SU-DHL-6 (cell line): ENCODE measurements at regions not wholly inside any gene's neighbourhood (a gene's known extent, or its start where the extent isn't known, plus 50 kb on each side); places are given as distances from the start of the nearest gene placed in this dataset.

Experiments
- H2AFZ ChIP-seq: fragments of 200-600 bp; sonication (generic); 2 replicates; pipeline ENCODE4 v1.6.1; 2014; ENCODE audit warnings: low read depth, mild to moderate bottlenecking, moderate library complexity, mixed read lengths, antibody characterized with exemption, low read length; ENCODE audit not compliant: severe bottlenecking
- H3F3A ChIP-seq: fragments of 200-600 bp; shearing (Covaris generic); 2 replicates; pipeline ENCODE4 v1.6.0; 2016; ENCODE audit warnings: antibody characterized with exemption, mild to moderate bottlenecking; ENCODE audit not compliant: insufficient read depth
- H3K27ac ChIP-seq: fragments of 200-600 bp; sonication (generic); 2 replicates; pipeline ENCODE4 v1.5.1; 2016; ENCODE audit warnings: low read depth, mild to moderate bottlenecking, low read length, moderate library complexity, mixed read lengths
- H3K27me3 ChIP-seq: fragments of 200-600 bp; sonication (generic), shearing (Covaris generic); 2 replicates; pipeline ENCODE4 v1.6.0; 2014; ENCODE audit warnings: mild to moderate bottlenecking, low read length
- H3K36me3 ChIP-seq: fragments of 200-600 bp; sonication (generic); 2 replicates; pipeline ENCODE4 v1.6.1; 2014; ENCODE audit warnings: mild to moderate bottlenecking, low read length, mixed read lengths
- H3K4me2 ChIP-seq: fragments of 300-600, 200-600 bp; shearing (Covaris generic), sonication (generic); 2 replicates; pipeline ENCODE4 v1.6.0; 2014; ENCODE audit warnings: low read length, low read depth, mild to moderate bottlenecking; ENCODE audit not compliant: poor library complexity, severe bottlenecking
- H3K4me3 ChIP-seq: fragments of 200-600 bp; sonication (generic); 2 replicates; pipeline ENCODE4 v1.5.1; 2014; ENCODE audit warnings: antibody characterized with exemption, low read length, mild to moderate bottlenecking, mixed read lengths; ENCODE audit not compliant: insufficient read depth, poor library complexity, severe bottlenecking
- H3K79me2 ChIP-seq: fragments of 200-600 bp; sonication (generic); 2 replicates; pipeline ENCODE4 v1.6.1; 2014; ENCODE audit warnings: mild to moderate bottlenecking, low read length, moderate library complexity; ENCODE audit not compliant: insufficient read depth
- H3K9ac ChIP-seq: fragments of 200-600 bp; sonication (generic); 2 replicates; pipeline ENCODE4 v1.7.0; 2014; ENCODE audit warnings: mild to moderate bottlenecking, low read length
- H3K9me2 ChIP-seq: fragments of 200-600 bp; sonication (generic); replicated peaks from 2 replicates; pipeline ENCODE4 v1.6.1; 2014; ENCODE audit warnings: low read length; ENCODE audit not compliant: insufficient read depth
- H3K9me3 ChIP-seq: fragments of 200-600 bp; sonication (generic); 2 replicates; pipeline ENCODE4 v1.6.1; 2014; ENCODE audit warnings: low read length, mixed read lengths; ENCODE audit not compliant: insufficient read depth
- H4K20me1 ChIP-seq: fragments of 200-600 bp; sonication (generic); 2 replicates; pipeline ENCODE4 v1.6.1; 2014; ENCODE audit warnings: low read depth, mild to moderate bottlenecking, antibody characterized with exemption, low read length, moderate library complexity, mixed read lengths
- CTCF ChIP-seq: fragments of 200-600 bp; sonication (generic); IDR thresholded peaks from one replicate; pipeline ENCODE4 v1.5.1; 2017; ENCODE audit warnings: antibody characterized with exemption, mild to moderate bottlenecking, low read length, moderate library complexity; ENCODE audit not compliant: insufficient read depth, poor library complexity, severe bottlenecking
- EZH2phosphoT487 ChIP-seq: fragments of 200-600 bp; sonication (generic), shearing (Covaris generic); conservative IDR thresholded peaks from 2 replicates; pipeline ENCODE4 v1.6.1; 2018; ENCODE audit warnings: mild to moderate bottlenecking, antibody characterized with exemption, low read length, moderate library complexity, mixed read lengths

GRCh38 chr2:215780907-215781685 lies 232.3 kb downstream of the MREG start:
- no peaks in the 10 kb centered on the region for H3K27me3 ChIP-seq
- H3K9me2 ChIP-seq = no peaks in the 10 kb centered on the region
- H3K9me3 ChIP-seq = no peaks in the 10 kb centered on the region
- H3K36me3 ChIP-seq = no peaks in the 10 kb centered on the region
- H3K27ac ChIP-seq = no peak overlapping the region
- H3K4me3 ChIP-seq = no peak overlapping the region
- no peaks in the 10 kb centered on the region for H3F3A ChIP-seq
- no peak for TF ChIP-seq EZH2phosphoT487
- no peak for TF ChIP-seq CTCF
- H3K4me2 ChIP-seq = no peak overlapping the region
- H4K20me1 ChIP-seq = no peaks in the 10 kb centered on the region
- H2AFZ ChIP-seq = no peak overlapping the region
- no peak overlapping the region for H3K9ac ChIP-seq
- H3K79me2 ChIP-seq = no peaks in the 10 kb centered on the region

- Histone ChIP-seq H3K4me2 (no peak overlapping the region), H3K4me3 (no peak overlapping the region), H3K27me3 (no peaks in the 10 kb centered on the region), H3F3A (no peaks in the 10 kb centered on the region), H2AFZ (no peak overlapping the region), H3K27ac (no peak overlapping the region), H3K36me3 (no peaks in the 10 kb centered on the region), H3K9ac (no peak overlapping the region), H4K20me1 (no peaks in the 10 kb centered on the region), H3K79me2 (no peaks in the 10 kb centered on the region), H3K9me2 (no peaks in the 10 kb centered on the region), H3K9me3 (no peaks in the 10 kb centered on the region)
- TF ChIP-seq CTCF (no peak), EZH2phosphoT487 (no peak)
These were observed 233.0 kb downstream of the MREG start for GRCh38 chr2:215780313-215780712.

GRCh38 chr2:215779912-215780311 lies 233.4 kb downstream of the MREG start:
- no peak overlapping the region for H3K9ac ChIP-seq
- H3K9me2 ChIP-seq = no peaks in the 10 kb centered on the region
- no peak overlapping the region for H3K4me2 ChIP-seq
- H3K9me3 ChIP-seq = no peaks in the 10 kb centered on the region
- H3K4me3 ChIP-seq = no peak overlapping the region
- H2AFZ ChIP-seq = no peak overlapping the region
- no peaks in the 10 kb centered on the region for H3F3A ChIP-seq
- no peak overlapping the region for H3K27ac ChIP-seq
- no peaks in the 10 kb centered on the region for H4K20me1 ChIP-seq
- TF ChIP-seq EZH2phosphoT487 (no peak), CTCF (no peak)
- no peaks in the 10 kb centered on the region for H3K79me2 ChIP-seq
- no peaks in the 10 kb centered on the region for H3K27me3 ChIP-seq
- H3K36me3 ChIP-seq = no peaks in the 10 kb centered on the region
